Activated CD8-positive, alpha-beta T cell treated with anti-CD3 and anti-CD28 coated beads for 36 hours (primary cell): ENCODE measurements at regions not wholly inside any gene's neighbourhood (a gene's known extent, or its start where the extent isn't known, plus 50 kb on each side); places are given as distances from the start of the nearest gene placed in this dataset.

Source experiments
- ATAC-seq: fragments of 200-7000 bp; cut with Tn5 transposase; one replicate; pipeline ENCODE4 v1.10.0; 2021; ENCODE audit warnings: mild to moderate bottlenecking, moderate library complexity
- CTCF ChIA-PET: fragments of 350-600 bp; sonication (Branson Sonifier 250); formaldehyde crosslinking; loops from one replicate; lab custom pipeline; 2021; ENCODE audit warnings: antibody characterized with exemption; lab: Charles Lee
- POLR2A ChIA-PET: fragments of 350-600 bp; sonication (Branson Sonifier 250); formaldehyde crosslinking; loops from one replicate; lab custom pipeline; 2021; ENCODE audit warnings: antibody characterized with exemption; lab: Charles Lee
- DNase-seq: peaks from one replicate; pipeline ENCODE4 v3.0.0-alpha.2; 2020
- H3K27ac Mint-ChIP-seq: one replicate; pipeline ENCODE4 v1.8.0; 2021; ENCODE audit warnings: mild to moderate bottlenecking, mixed read lengths
- H3K27me3 Mint-ChIP-seq: one replicate; pipeline ENCODE4 v1.8.0; 2021; ENCODE audit warnings: mixed read lengths
- H3K36me3 Mint-ChIP-seq: one replicate; pipeline ENCODE4 v1.8.0; 2021; ENCODE audit warnings: low read depth, mixed read lengths
- H3K4me1 Mint-ChIP-seq: one replicate; pipeline ENCODE4 v1.8.0; 2021; ENCODE audit warnings: low read depth, mixed read lengths
- H3K4me3 Mint-ChIP-seq: one replicate; pipeline ENCODE4 v1.8.0; 2021; ENCODE audit warnings: mild to moderate bottlenecking, moderate library complexity, mixed read lengths
- H3K9me3 Mint-ChIP-seq: one replicate; pipeline ENCODE4 v1.8.0; 2021; ENCODE audit warnings: mixed read lengths
- CTCF ChIP-seq: fragments of 200-600 bp; IDR thresholded peaks from one replicate; pipeline ENCODE4 v1.8.0; 2022; ENCODE audit warnings: antibody characterized with exemption, mild to moderate bottlenecking
- intact Hi-C: fragments of 100-400 bp; cut with micrococcal nuclease; formaldehyde crosslinking; loops from one replicate; pipeline ENCODE4 v1.10.0; 2022

- no peaks in the 10 kb centered on the region for H3K27me3 Mint-ChIP-seq
- H3K27ac Mint-ChIP-seq: no peak overlapping the region
- POLR2A ChIA-PET: interaction anchor here (0.6 kb wide), 1 partner anchor 34 kb away, joined by 3 read pairs; no protein-coding TSS in a partner anchor
- peaks cover 1% of the 10 kb centered on the region for H3K4me1 Mint-ChIP-seq
- no peak overlapping the region for H3K4me3 Mint-ChIP-seq
- no peaks in the 10 kb centered on the region for H3K9me3 Mint-ChIP-seq
- DNase-seq: no peak
- no peak for ATAC-seq
- CTCF ChIA-PET: interaction anchor here (1.2 kb wide), 1 partner anchor 865 kb away, joined by 3 read pairs; no protein-coding TSS in a partner anchor
- TF ChIP-seq CTCF: no peak
- intact Hi-C loops: loop anchor here (10.0 kb wide), 2 partner anchors 204 to 864 kb away; no protein-coding TSS in a partner anchor
- no peaks in the 10 kb centered on the region for H3K36me3 Mint-ChIP-seq
Measured at GRCh38 chr13:99650410-99650809, 149.1 kb downstream of the TM9SF2 start.

GRCh38 chr13:99648927-99649326 is 147.7 kb downstream of the TM9SF2 start:
- Mint-ChIP-seq H3K27me3 (no peaks in the 10 kb centered on the region), H3K9me3 (no peaks in the 10 kb centered on the region), H3K4me1 (no peaks in the 10 kb centered on the region), H3K27ac (no peak overlapping the region), H3K4me3 (no peak overlapping the region), H3K36me3 (no peaks in the 10 kb centered on the region)
- TF ChIP-seq CTCF: no peak
- ATAC-seq: no peak
- ChIA-PET CTCF (interaction anchor here (0.7 to 7.7 kb wide), 4 partner anchors 8 to 893 kb away, joined by 3 to 60 read pairs (median 3); no protein-coding TSS in a partner anchor), POLR2A (no interaction called here)
- intact Hi-C loops: no loop called here
- DNase-seq: no peak

- H3K27ac Mint-ChIP-seq: no peak overlapping the region
- intact Hi-C loops: no loop called here
- DNase-seq: no peak
- ChIA-PET CTCF (interaction anchor here (0.7 to 7.7 kb wide), 4 partner anchors 9 to 894 kb away, joined by 3 to 60 read pairs (median 3); no protein-coding TSS in a partner anchor), POLR2A (no interaction called here)
- no peaks in the 10 kb centered on the region for H3K9me3 Mint-ChIP-seq
- TF ChIP-seq CTCF: no peak
- H3K4me1 Mint-ChIP-seq: no peaks in the 10 kb centered on the region
- no peak overlapping the region for H3K4me3 Mint-ChIP-seq
- H3K36me3 Mint-ChIP-seq: no peaks in the 10 kb centered on the region
- no peaks in the 10 kb centered on the region for H3K27me3 Mint-ChIP-seq
- no peak for ATAC-seq
Measured at GRCh38 chr13:99648066-99648665, 146.9 kb downstream of the TM9SF2 start.

GRCh38 chr13:99647596-99647985 is 146.3 kb downstream of the TM9SF2 start:
- Mint-ChIP-seq H3K9me3 (no peaks in the 10 kb centered on the region), H3K27ac (no peak overlapping the region), H3K4me3 (no peak overlapping the region), H3K27me3 (no peaks in the 10 kb centered on the region), H3K36me3 (no peaks in the 10 kb centered on the region), H3K4me1 (no peaks in the 10 kb centered on the region)
- intact Hi-C loops: no loop called here
- no peak for TF ChIP-seq CTCF
- no peak for ATAC-seq
- CTCF ChIA-PET: interaction anchor here (7.7 kb wide), 1 partner anchor 9 kb away, joined by 60 read pairs; no protein-coding TSS in a partner anchor
- POLR2A ChIA-PET: no interaction called here
- no peak for DNase-seq

GRCh38 chr13:99646866-99647595 is 145.8 kb downstream of the TM9SF2 start:
- intact Hi-C loops: no loop called here
- Mint-ChIP-seq H3K4me1 (no peaks in the 10 kb centered on the region), H3K27ac (no peak overlapping the region), H3K9me3 (no peaks in the 10 kb centered on the region), H3K36me3 (no peaks in the 10 kb centered on the region), H3K27me3 (no peaks in the 10 kb centered on the region), H3K4me3 (no peak overlapping the region)
- POLR2A ChIA-PET: interaction anchor here (0.8 kb wide), 1 partner anchor 8 kb away, joined by 3 read pairs; no protein-coding TSS in a partner anchor
- no peak for TF ChIP-seq CTCF
- CTCF ChIA-PET: interaction anchor here (7.7 kb wide), 1 partner anchor 10 kb away, joined by 60 read pairs; no protein-coding TSS in a partner anchor
- ATAC-seq (no peak), DNase-seq (no peak)
